Gastrocnemius medialis (tissue), 4 donors: ENCODE measurements at regions not wholly inside any gene's neighbourhood (a gene's known extent, or its start where the extent isn't known, plus 50 kb on each side); places are given as distances from the start of the nearest gene placed in this dataset.

Source experiments
- ATAC-seq, 2 donors: fragments of 150-250 bp; one replicate each; pipeline ENCODE4 v1.9.1; 2016
- DNase-seq, 2 donors: peaks; one replicate each; pipeline ENCODE4 v3.0.0-alpha.2; 2019
- H3K27ac ChIP-seq, 4 donors: fragments of 200-600 bp; sonication (generic); 1 replicate in 1 of 4; 2 replicates in 3 of 4; pipeline ENCODE4 v1.5.1; 2016 to 2018; ENCODE audit warnings: mild to moderate bottlenecking in 2 of 4, moderate library complexity in 1 of 4
- H3K27me3 ChIP-seq, 3 donors: fragments of 200-600 bp; sonication (generic) in 2 of 3; 1 replicate in 1 of 3; 2 replicates in 2 of 3; pipeline versions ENCODE4 v1.5.1 to v1.6.0; 2016 to 2019; ENCODE audit warnings: mild to moderate bottlenecking in 1 of 3, moderate library complexity in 1 of 3
- H3K36me3 ChIP-seq, 2 donors: fragments of 200-600 bp; sonication (generic) in 1 of 2; one replicate each; pipeline ENCODE4 v1.5.1; 2017 to 2018
- H3K4me1 ChIP-seq, 2 donors: fragments of 200-600 bp; sonication (generic) in 1 of 2; one replicate each; pipeline ENCODE4 v1.5.1; 2016 to 2017; ENCODE audit warnings: mild to moderate bottlenecking in 2 of 2
- H3K4me3 ChIP-seq, 4 donors: fragments of 200-600 bp; sonication (generic) in 3 of 4; 1 replicate in 1 of 4; 2 replicates in 3 of 4; pipeline ENCODE4 v1.5.1; 2016 to 2019; ENCODE audit warnings: mild to moderate bottlenecking in 2 of 4
- H3K9me3 ChIP-seq, 3 donors: fragments of 200-600 bp; sonication (generic) in 2 of 3; 1 replicate in 1 of 3; 2 replicates in 2 of 3; pipeline ENCODE4 v1.5.1; 2016 to 2019
- CTCF ChIP-seq, 5 experiments: fragments of 450-650 bp in 3 of 5; fragments of 200-600 bp in 2 of 5; sonication (generic) in 2 of 5; IDR thresholded peaks in 4 of 5; conservative IDR thresholded peaks in 1 of 5; 1 replicate in 4 of 5; 2 replicates in 1 of 5; pipeline ENCODE4 v1.5.1; 2016 to 2019; ENCODE audit warnings: antibody characterized with exemption in 5 of 5, mild to moderate bottlenecking in 3 of 5, moderate library complexity in 3 of 5
- POLR2A ChIP-seq, 2 donors: fragments of 450-650 bp; IDR thresholded peaks; one replicate each; pipeline ENCODE4 v1.6.1; 2017; ENCODE audit warnings: antibody characterized with exemption in 2 of 2, mild to moderate bottlenecking in 2 of 2, moderate library complexity in 2 of 2
- in situ Hi-C, 4 donors: fragments of 200-750 bp; cut with MboI; loops; one replicate each; pipeline versions ENCODE4 v1.15.0 to v1.8.0; 2017; ENCODE audit warnings: low sequenced_read_pairs in 4 of 4
- intact Hi-C: fragments of 100-400 bp; cut with DNase I; formaldehyde crosslinking; loops from one replicate; pipeline ENCODE4 v1.15.1; 2023; ENCODE audit warnings: low total_unique reads

- Histone ChIP-seq H3K36me3 (no peaks in the 10 kb centered on the region), H3K4me1 (no peaks in the 10 kb centered on the region), H3K27ac (no peak overlapping the region), H3K27me3 (no peaks in the 10 kb centered on the region), H3K9me3 (no peaks in the 10 kb centered on the region), H3K4me3 (no peak overlapping the region)
- TF ChIP-seq POLR2A (IDR thresholded peaks at IDR 0.05) = no peak
- no peak for TF ChIP-seq CTCF (IDR thresholded peaks at IDR 0.05 in 4 of 5, conservative IDR thresholded peaks at IDR 0.05 in 1 of 5)
- in situ Hi-C loops (no loop called here), intact Hi-C loops (no loop called here)
- ATAC-seq (no peak), DNase-seq (no peak)
These were observed 863.3 kb downstream of the CENPC start for GRCh38 chr4:66681962-66682361.

- H3K27me3 ChIP-seq = no peaks in the 10 kb centered on the region
- intact Hi-C loops = no loop called here
- no peaks in the 10 kb centered on the region for H3K36me3 ChIP-seq
- DNase-seq (no peak), ATAC-seq (no peak)
- H3K4me3 ChIP-seq = no peak overlapping the region
- TF ChIP-seq POLR2A (IDR thresholded peaks at IDR 0.05) (no peak), CTCF (IDR thresholded peaks at IDR 0.05 in 4 of 5, conservative IDR thresholded peaks at IDR 0.05 in 1 of 5) (no peak)
- H3K4me1 ChIP-seq = no peaks in the 10 kb centered on the region
- no peaks in the 10 kb centered on the region for H3K9me3 ChIP-seq
- in situ Hi-C loops = no loop called here
- no peak overlapping the region for H3K27ac ChIP-seq
These were observed 878.1 kb downstream of the CENPC start for GRCh38 chr4:66667249-66667648.

GRCh38 chr4:66662620-66663019 lies 882.7 kb downstream of the CENPC start:
- ATAC-seq = no peak
- Histone ChIP-seq H3K27ac (no peak overlapping the region), H3K36me3 (no peaks in the 10 kb centered on the region), H3K4me1 (no peaks in the 10 kb centered on the region), H3K27me3 (no peaks in the 10 kb centered on the region), H3K4me3 (no peak overlapping the region), H3K9me3 (no peaks in the 10 kb centered on the region)
- intact Hi-C loops = no loop called here
- DNase-seq = no peak
- TF ChIP-seq CTCF (IDR thresholded peaks at IDR 0.05 in 4 of 5, conservative IDR thresholded peaks at IDR 0.05 in 1 of 5) = no peak
- no peak for TF ChIP-seq POLR2A (IDR thresholded peaks at IDR 0.05)
- in situ Hi-C loops = no loop called here

- TF ChIP-seq CTCF (IDR thresholded peaks at IDR 0.05 in 4 of 5, conservative IDR thresholded peaks at IDR 0.05 in 1 of 5) (no peak), POLR2A (IDR thresholded peaks at IDR 0.05) (no peak)
- no peaks in the 10 kb centered on the region for H3K4me1 ChIP-seq
- ATAC-seq (no peak), DNase-seq (no peak)
- no peaks in the 10 kb centered on the region for H3K9me3 ChIP-seq
- H3K27ac ChIP-seq = no peak overlapping the region
- no peak overlapping the region for H3K4me3 ChIP-seq
- in situ Hi-C loops = no loop called here
- no peaks in the 10 kb centered on the region for H3K27me3 ChIP-seq
- intact Hi-C loops = no loop called here
- no peaks in the 10 kb centered on the region for H3K36me3 ChIP-seq
These were observed 886.5 kb downstream of the CENPC start for GRCh38 chr4:66658809-66659208.

GRCh38 chr4:66655505-66655904 lies 889.8 kb downstream of the CENPC start:
- TF ChIP-seq CTCF (IDR thresholded peaks at IDR 0.05 in 4 of 5, conservative IDR thresholded peaks at IDR 0.05 in 1 of 5) = no peak
- no peak for TF ChIP-seq POLR2A (IDR thresholded peaks at IDR 0.05)
- Histone ChIP-seq H3K9me3 (no peaks in the 10 kb centered on the region), H3K4me3 (no peak overlapping the region), H3K4me1 (no peaks in the 10 kb centered on the region), H3K27me3 (no peaks in the 10 kb centered on the region), H3K27ac (no peak overlapping the region), H3K36me3 (no peaks in the 10 kb centered on the region)
- DNase-seq (no peak), ATAC-seq (no peak)
- in situ Hi-C loops = no loop called here
- intact Hi-C loops = no loop called here
